GM23248 (cell line): ENCODE measurements at regions not wholly inside any gene's neighbourhood (a gene's known extent, or its start where the extent isn't known, plus 50 kb on each side); places are given as distances from the start of the nearest gene placed in this dataset.

Experiments
- EZH2 ChIP-seq: fragments of 200-600 bp; sonication (generic); IDR thresholded peaks from 2 replicates; pipeline ENCODE4 v1.6.1; 2018; ENCODE audit warnings: antibody characterized with exemption, mild to moderate bottlenecking; ENCODE audit not compliant: insufficient read depth, poor library complexity, severe bottlenecking
- EZH2phosphoT487 ChIP-seq: fragments of 200-600 bp; sonication (generic); IDR thresholded peaks from 2 replicates; pipeline ENCODE4 v1.6.1; 2018; ENCODE audit warnings: antibody characterized with exemption, moderate library complexity, mild to moderate bottlenecking, low read depth; ENCODE audit not compliant: insufficient read depth

DNA sequence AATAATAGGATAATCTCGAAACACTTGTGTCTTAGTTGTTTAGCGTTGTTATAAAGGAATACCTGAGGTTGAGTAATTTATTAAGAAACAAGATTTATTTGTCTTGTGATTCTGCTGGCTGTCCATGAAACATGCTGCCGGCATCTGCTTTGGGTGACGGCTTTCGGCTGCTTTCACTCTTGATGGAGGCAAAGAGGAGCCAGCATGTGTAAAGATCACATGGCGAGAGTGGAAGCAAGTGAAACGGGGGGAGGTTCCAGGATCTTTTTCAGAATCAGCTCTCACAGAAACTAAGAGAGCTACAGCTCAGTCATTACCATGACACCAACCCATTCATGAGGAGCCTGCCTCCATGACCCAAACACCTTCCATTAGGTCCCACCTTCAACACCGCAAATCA is 402.8 kb downstream of the CDC14C start:
- no peak for TF ChIP-seq EZH2
- TF ChIP-seq EZH2phosphoT487, result no peak
